ENCODE measurements at regions not wholly inside any gene's neighbourhood (a gene's known extent, or its start where the extent isn't known, plus 50 kb on each side); places are given as distances from the start of the nearest gene placed in this dataset.
"Not testable (repeated sequence)": the region's sequence is repeated elsewhere in the genome, so short reads cannot be mapped to it uniquely, and the experiment has no call there.

GRCh38 chr7:109696723-109697122, 1127.0 kb downstream of the DNAJB9 start:
- DNase-seq (ENCODE audit: low spot score in 2 of 2), result no peak
- Histone ChIP-seq H3K4me3 (no peak overlapping the region), H3K27ac (no peak overlapping the region), H3K27me3 (no peaks in the 10 kb centered on the region), H3K4me1 (no peaks in the 10 kb centered on the region), H3K36me3 (no peaks in the 10 kb centered on the region), H3K9me3 (peaks cover 0 to 9% (median 0%) of the 10 kb centered on the region in 4 donors)
- 56 to 75% methylated on average over 1 of the region's 1 CpG for WGBS, 2 donors
- TF ChIP-seq CTCF (IDR thresholded peaks at IDR 0.05), result no peak
- TF ChIP-seq EP300 (IDR thresholded peaks at IDR 0.05), result no peak
- TF ChIP-seq POLR2A (IDR thresholded peaks at IDR 0.05), result no peak

- H3K4me3 ChIP-seq, result no peak overlapping the region
- TF ChIP-seq CTCF (IDR thresholded peaks at IDR 0.05), result no peak
- TF ChIP-seq EP300 (IDR thresholded peaks at IDR 0.05), result no peak
- TF ChIP-seq POLR2A (IDR thresholded peaks at IDR 0.05), result no peak
- DNase-seq (ENCODE audit: low spot score in 2 of 2), result no peak
- H3K4me1 ChIP-seq, result no peaks in the 10 kb centered on the region
- WGBS, 2 donors, result 87 to 88% methylated on average over 3 of the region's 3 CpGs
- no peak overlapping the region for H3K27ac ChIP-seq
- H3K9me3 ChIP-seq, result no peaks in the 10 kb centered on the region
- no peaks in the 10 kb centered on the region for H3K36me3 ChIP-seq
- no peaks in the 10 kb centered on the region for H3K27me3 ChIP-seq
Observed at GRCh38 chr7:109699661-109700060, 1130.0 kb downstream of the DNAJB9 start.

- H3K36me3 ChIP-seq, result no peaks in the 10 kb centered on the region
- no peaks in the 10 kb centered on the region for H3K4me1 ChIP-seq
- no peak overlapping the region for H3K27ac ChIP-seq
- no peak overlapping the region for H3K4me3 ChIP-seq
- no peaks in the 10 kb centered on the region for H3K27me3 ChIP-seq
- TF ChIP-seq EP300 (IDR thresholded peaks at IDR 0.05) (no peak), POLR2A (IDR thresholded peaks at IDR 0.05) (no peak), CTCF (IDR thresholded peaks at IDR 0.05) (no peak)
- H3K9me3 ChIP-seq, result no peaks in the 10 kb centered on the region
- 88 to 92% methylated on average over 1 of the region's 1 CpG for WGBS, 2 donors
- DNase-seq (ENCODE audit: low spot score in 2 of 2), result no peak
Observed at GRCh38 chr7:109713366-109713765, 1143.7 kb downstream of the DNAJB9 start.

- DNase-seq (ENCODE audit: low spot score in 2 of 2); H3K36me3 ChIP-seq; H3K27me3 ChIP-seq; H3K4me3 ChIP-seq; H3K9me3 ChIP-seq; H3K27ac ChIP-seq; H3K4me1 ChIP-seq: not testable (repeated sequence)
- WGBS, 2 donors, result 71 to 94% methylated on average over 6 to 8 of the region's 8 CpGs
Observed at GRCh38 chr7:109719359-109719758, 1149.7 kb downstream of the DNAJB9 start.

GRCh38 chr7:109734601-109735000, 1164.9 kb downstream of the DNAJB9 start:
- TF ChIP-seq POLR2A (IDR thresholded peaks at IDR 0.05) (no peak), EP300 (IDR thresholded peaks at IDR 0.05) (no peak), CTCF (IDR thresholded peaks at IDR 0.05) (no peak)
- peaks cover 0 to 4% (median 0%) of the 10 kb centered on the region in 4 donors for H3K9me3 ChIP-seq
- H3K27ac ChIP-seq, result no peak overlapping the region
- H3K27me3 ChIP-seq, result no peaks in the 10 kb centered on the region
- H3K4me3 ChIP-seq, result no peak overlapping the region
- H3K4me1 ChIP-seq, result no peaks in the 10 kb centered on the region
- DNase-seq (ENCODE audit: low spot score in 2 of 2), result no peak
- H3K36me3 ChIP-seq, result no peaks in the 10 kb centered on the region

- 80 to 84% methylated on average over 5 of the region's 5 CpGs for WGBS, 2 donors
- no peaks in the 10 kb centered on the region for H3K36me3 ChIP-seq
- no peaks in the 10 kb centered on the region for H3K4me1 ChIP-seq
- no peak for TF ChIP-seq EP300 (IDR thresholded peaks at IDR 0.05)
- TF ChIP-seq POLR2A (IDR thresholded peaks at IDR 0.05), result no peak
- TF ChIP-seq CTCF (IDR thresholded peaks at IDR 0.05), result no peak
- H3K9me3 ChIP-seq, result peaks cover 0 to 4% (median 0%) of the 10 kb centered on the region in 4 donors
- H3K27ac ChIP-seq, result no peak overlapping the region
- DNase-seq (ENCODE audit: low spot score in 2 of 2), result no peak
- no peaks in the 10 kb centered on the region for H3K27me3 ChIP-seq
- H3K4me3 ChIP-seq, result no peak overlapping the region
Observed at GRCh38 chr7:109735881-109736280, 1166.2 kb downstream of the DNAJB9 start.
